HG02938 (cell line): ENCODE measurements at regions not wholly inside any gene's neighbourhood (a gene's known extent, or its start where the extent isn't known, plus 50 kb on each side); places are given as distances from the start of the nearest gene placed in this dataset.
"Not testable (repeated sequence)": the region's sequence is repeated elsewhere in the genome, so short reads cannot be mapped to it uniquely, and the experiment has no call there.

ENCODE experiments used
- ATAC-seq: cut with Tn5 transposase; IDR thresholded peaks from one replicate; pipeline ENCODE4 v1.9.1; 2021; ENCODE audit warnings: mild to moderate bottlenecking, moderate library complexity; ENCODE audit not compliant: unreplicated experiment

DNA sequence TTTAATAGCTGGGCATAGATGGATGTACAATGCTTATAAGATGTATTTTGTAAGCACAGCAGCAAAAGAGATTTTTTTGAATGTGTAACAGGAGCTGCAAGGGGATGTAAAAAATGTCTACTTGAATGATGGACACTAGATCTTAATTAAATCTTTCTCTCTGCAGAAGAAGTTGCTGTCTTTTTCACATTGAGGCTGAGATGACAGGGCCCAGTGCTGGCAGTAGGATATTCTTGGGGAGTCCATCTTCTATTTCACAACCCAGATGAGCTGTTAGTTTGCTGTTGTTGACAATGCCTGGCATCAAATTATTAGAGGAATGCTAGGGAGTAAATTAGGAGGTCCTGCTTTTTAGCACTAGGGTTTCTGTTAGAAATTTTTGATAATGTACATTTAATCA is 698.7 kb downstream of the SLITRK5 start:
- no peak for ATAC-seq

DNA sequence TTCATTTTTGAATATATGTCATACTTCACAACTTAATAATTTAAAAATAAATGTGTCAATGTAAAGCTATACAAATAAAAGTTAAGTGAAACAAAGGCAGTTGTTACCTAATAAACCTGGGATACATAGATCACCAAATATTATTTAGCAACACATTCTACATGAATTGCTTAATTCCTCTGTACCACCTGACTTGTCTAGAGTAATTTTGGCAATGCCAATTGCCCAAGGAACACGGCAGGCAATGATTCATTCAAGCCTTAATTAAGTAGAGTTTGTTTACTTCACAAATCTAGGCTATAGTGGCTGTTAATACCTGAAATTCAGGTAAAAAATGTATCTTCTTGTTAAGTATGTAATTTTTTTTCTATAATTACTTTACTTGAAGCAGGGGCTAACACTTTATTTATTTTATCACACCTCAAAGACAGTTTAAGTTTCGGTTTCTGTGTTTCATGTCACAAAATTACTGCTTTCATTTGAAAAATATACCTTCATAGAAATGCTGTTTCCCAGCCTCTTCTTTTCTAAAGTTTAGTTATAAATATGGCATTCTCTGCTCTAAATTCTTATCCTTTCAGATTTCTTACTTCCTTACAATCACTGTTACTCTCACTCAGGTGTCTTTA is 705.7 kb downstream of the SLITRK5 start:
- ATAC-seq, result no peak

DNA sequence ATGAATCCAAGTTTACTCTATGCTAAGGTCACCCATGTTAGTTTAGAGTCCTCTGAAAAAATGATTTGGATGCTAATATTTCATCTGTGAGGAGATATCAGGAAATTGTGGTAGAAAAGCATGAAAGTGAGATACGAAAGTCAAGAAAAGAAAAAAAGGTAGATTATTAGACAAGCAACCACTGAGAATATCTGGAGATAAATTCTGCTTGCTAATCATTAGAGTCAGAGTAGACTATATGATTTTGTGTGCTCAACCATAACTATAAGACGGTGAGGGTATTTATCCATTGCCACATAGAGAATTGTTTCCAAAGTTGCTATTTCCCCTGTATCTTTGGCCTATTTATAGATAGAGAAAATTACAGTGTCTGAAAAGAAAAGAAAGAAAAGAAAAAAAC is 706.7 kb downstream of the SLITRK5 start:
- ATAC-seq, result no peak

DNA sequence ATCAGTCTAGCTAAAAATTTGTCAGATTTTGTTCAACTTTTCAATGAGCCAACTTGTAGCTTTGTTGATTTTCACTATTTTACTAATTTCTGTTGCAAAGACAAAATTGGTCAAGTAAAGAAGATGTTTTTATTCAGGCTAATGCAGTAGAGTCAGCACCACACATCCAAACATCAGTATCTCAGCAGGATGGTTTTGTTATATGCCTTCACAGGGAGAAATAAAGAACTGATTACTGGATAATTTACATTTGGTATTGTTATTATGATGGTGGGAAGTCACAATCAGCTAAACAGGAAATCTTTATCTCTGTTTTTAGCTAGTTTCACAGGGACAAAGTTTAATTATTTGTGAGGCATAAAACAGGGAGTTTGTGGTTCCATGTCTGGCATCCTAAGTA is 713.4 kb downstream of the SLITRK5 start:
- ATAC-seq, result no peak

DNA sequence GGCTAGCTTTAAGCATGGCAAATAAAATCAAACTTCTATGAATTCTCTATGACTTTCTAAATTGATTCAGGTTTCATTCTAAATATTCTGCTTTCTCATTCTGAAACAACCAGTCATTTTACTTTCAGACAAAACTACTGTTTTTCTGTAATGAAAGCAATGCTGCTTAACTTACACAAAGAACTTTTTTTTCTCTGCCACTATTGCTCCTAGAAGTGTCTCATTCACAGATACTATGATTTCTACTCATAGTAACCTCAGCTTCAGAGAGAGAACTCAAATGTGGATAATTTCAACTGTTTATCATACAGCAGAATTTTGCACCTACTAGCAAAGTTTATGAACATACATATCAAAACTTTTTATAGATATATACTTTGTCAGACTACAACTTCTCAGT is 724.6 kb downstream of the SLITRK5 start:
- ATAC-seq, result no peak

DNA sequence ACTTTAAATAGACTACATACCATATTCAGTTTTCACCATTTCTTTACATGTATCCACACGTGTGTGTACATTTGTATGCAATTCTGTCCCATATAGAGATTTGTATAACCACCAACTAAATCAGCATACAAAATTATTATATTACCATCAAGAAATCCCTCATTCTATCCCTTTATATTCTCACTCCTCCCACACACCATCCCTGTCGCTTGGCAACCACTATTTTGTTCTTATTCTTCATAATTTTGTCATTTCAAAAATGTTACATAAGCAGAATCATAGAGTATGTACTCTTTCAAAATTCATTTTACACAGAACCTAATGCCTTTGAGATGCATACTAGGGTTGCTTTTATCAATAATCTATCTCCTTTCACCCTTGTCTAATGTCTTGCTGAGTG is 740.5 kb downstream of the SLITRK5 start:
- no peak for ATAC-seq

DNA sequence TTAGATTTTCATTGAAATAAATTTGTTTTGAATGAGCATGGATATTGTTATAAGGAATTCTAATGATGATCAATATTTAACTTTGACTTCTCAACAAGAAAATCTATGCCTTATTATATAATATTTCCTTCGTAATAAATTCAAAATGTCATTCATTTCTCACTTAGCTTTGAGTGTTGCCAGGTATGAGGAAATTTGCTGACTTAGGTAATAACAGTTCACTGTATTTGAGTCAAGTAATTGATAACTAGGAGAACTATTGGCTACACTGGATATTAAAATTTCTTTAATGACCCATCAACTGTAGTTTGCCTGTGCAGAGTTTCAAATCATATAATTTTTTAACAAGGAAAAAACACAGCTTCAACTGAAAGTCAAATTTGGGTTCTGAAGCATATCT is 746.6 kb downstream of the SLITRK5 start:
- ATAC-seq, result no peak

DNA sequence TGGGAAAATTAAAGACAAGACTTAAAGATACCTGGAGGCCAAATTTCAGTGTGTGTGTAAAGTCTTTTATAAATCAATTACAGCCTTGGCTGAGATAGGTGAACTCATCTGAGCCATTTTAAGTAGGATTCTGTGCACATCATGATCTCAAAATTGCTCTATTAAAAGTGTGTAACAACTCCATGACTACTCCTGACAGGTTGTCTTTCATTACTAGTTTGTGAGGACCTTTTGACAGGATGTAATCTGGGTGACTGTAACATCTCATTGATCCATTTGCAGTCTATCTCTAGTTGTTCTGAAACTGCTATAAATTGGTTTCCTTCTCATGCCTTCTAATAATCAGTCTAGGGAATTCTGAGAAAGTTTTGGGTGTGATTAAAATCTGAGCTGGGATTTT is 753.3 kb downstream of the SLITRK5 start:
- no peak for ATAC-seq

DNA sequence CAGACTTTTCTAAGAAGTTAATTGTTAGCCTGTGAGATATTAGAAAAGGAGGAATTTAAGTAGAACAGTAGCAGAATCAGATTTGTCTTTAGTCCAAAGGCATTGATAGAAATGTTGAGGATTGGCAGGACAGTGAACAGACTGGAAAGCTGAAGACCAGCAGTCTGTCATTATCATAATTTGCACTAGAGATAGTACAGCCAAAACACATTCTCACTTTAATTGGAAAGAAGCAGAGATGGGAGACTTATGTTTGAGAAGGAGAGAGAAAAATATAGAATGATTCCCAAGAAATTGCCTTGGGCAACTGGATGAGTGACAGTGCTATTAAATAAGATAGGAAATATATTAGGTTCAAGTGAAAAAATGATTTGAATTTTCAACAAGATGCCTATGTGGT is 755.5 kb downstream of the SLITRK5 start:
- no peak for ATAC-seq

DNA sequence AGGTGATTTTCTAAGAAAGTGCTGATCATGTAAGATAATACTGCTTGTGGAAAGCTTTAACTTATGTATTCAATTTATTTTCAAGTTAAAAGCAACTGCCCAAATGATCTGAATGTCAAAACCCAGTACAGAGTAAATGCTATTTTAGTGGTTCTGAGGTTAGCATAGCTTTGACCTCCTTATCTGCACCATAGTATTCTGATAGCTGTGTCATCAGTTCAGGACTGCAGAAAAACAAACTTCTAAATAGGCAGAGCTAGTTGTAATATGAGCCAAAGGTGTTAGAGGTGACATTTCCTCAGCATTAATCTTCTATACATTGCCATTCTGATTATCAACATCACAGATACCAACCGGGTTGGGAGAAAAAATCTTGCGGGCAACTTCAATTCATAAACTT is 758.7 kb downstream of the SLITRK5 start:
- no peak for ATAC-seq

DNA sequence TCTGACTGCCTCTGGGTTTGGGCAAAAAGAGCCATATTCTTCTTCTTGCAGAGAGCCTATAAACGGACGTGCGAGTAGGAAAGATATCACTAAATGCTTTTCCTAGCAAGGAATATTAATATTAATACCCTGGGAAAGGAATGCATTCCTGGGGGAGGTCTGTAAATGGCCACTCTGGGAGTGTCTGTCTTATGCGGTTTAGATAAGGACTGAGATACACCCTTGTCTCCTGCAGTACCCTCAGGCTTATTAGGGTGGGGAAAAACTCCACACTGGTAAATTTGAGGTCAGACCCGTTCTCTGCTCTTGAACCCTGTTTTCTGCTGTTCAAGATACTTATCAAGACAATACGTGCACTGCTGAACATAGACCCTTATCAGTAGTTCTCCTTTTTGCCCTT is 763.8 kb downstream of the SLITRK5 start:
- no peak for ATAC-seq

DNA sequence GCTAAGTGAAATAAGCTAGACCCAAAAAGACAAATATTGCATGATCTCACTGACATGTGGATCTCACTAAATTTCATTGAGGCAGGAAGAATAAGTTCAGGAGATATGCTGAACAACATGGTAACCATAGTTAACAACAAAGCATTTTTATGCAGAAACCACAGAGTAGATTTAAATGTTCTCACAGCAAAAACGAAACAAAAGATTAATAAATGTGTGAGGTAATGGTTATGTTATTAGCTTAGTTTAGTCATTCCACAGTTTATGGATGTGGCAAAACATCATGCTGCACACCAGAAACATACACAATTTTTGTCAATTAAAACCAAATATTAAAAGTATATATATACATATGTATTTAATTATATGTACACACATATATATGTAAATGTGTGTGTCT is 765.8 kb downstream of the SLITRK5 start:
- no peak for ATAC-seq

DNA sequence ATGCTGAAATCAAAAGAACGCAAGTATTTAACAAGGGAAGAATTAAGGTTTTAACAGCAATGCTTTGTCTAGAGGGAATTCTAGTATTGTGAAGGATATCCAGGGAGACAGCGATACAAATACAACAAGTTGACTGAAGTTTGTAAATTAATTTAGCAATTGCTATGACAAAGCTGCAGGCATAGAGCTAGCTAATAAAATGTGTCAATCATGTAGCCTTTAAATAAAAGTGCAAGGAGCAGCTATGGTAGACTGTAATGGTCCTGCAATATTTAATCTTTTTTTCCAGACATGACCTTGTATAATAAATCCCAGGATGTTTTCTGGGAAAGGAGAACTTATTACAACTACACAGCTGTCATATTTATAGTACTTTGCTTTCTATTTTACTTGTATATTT is 779.3 kb downstream of the SLITRK5 start:
- ATAC-seq, result no peak

DNA sequence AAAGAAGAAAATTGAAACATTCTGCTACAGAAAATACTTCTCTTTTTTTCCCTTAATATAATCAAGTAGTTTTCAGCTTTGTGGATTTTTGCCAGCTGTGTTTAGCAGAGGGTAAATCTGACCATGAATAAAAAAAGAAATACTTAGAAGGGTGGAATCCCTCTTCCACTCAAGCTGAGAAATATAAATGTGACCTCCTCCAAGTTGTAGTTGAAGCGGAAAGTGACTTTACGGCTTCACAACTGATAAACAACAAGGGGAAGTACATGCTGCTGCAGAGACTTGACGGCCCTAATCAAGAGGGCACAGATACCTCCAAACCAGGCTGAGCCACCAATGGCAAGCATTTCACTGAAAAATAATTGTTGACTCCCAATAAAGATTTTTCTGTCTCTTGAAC is 785.0 kb downstream of the SLITRK5 start:
- ATAC-seq, result no peak

DNA sequence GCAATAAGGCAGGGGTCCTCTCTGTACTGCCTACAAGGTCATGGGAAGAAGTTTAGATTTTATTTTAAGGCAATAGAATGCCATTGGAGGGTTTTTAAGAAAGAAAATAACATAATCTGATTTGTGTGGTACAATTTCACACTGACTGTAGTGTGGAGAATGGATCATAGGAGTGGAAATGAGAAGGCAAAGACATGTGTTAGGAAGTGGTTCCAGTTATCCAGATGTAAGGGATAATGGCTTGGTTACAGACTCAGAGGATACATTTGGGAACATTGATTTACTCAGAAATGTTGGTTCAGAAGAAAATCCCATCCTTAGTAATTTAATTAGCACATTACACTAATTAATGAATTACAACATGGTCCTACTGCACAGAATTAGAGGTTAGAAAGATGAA is 788.2 kb downstream of the SLITRK5 start:
- no peak for ATAC-seq

DNA sequence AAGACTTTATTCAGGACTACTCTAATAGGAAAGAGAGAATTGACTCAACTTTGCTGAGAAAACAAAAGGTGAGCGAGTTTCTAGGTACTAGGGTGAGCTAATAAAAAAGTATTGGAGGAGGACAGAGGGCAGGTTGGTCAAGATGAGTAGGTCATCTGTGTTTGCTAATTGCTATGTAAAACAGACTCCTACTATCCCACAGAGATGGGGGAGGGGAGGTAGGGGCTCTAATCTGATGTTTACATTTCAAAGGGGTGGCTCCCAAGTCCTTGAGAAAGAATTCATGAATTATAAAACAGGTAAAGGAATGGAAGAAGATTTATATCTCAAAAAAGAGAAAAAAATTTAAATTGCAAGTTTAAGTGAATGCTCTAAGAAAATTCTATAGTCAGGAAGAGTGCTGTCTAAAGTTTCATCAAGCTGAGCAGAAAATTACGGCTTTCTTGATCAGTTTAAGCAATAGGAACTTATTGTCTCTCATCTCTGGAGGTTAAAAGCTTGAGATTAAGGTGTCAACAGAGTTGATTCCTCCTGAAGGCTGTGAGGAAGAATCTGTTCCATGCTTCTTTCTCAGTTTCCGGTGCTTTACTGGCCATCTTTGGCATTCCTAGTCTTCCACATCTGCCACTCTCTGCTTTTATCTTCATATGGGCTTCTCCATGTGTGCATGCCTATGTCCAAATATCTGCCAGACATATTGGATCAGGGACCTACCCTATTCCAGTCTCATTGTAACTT is 790.3 kb downstream of the SLITRK5 start:
- ATAC-seq, result no peak

DNA sequence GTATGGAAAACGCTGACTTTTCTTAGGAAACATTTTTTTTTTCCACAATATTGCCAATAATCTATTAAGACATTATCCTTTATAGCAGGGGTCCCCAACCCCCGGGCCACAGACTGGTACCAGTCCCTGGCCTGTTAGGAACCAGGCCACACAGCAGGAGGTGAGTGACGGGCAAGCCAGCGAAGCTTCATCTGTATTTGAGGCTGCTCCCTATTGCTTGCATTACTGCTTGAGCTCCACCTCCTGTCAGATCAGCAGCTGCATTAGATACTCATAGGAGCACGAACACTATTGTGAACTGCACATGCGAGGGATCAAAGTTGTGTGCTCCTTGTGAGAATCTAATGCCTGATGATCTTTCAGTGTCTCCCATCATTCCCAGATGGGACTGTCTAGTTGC is 793.7 kb downstream of the SLITRK5 start:
- no peak for ATAC-seq

DNA sequence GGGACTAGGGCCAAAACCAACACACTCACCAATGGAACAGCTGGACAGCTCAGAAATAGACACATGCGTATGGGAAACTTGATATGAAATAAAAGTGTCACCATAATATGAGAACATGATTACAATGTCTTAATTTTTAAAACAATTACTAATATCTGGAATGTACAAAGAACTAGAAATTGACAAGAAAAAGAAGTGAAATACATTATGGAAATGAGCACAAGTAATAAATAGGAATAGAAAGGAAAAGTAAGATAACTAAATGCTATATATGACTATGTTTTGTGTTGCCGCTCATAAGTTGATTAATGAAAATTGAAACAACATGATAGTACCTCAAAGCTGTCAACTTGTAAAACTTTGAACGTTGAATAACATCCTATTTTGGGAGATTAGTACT is 801.1 kb downstream of the SLITRK5 start:
- no peak for ATAC-seq

DNA sequence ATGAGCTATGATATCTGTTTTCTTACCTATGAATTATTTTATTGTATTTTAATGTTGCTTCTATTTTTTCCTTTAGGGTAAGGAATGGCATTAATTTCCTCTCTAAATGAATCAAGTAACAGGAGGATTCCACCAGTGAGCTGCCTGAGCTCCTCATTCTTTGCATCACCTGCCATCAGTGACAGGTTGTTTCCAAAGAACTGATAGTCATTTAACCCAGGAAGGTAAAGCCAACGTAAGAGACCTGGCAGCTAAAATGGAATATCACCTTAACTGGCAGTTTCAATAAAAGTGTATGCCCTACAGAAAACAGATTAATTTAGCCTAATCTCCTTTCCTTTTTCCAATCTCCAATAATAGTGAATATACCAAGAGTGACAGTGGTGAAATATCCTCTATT is 812.0 kb downstream of the SLITRK5 start:
- ATAC-seq, result no peak

DNA sequence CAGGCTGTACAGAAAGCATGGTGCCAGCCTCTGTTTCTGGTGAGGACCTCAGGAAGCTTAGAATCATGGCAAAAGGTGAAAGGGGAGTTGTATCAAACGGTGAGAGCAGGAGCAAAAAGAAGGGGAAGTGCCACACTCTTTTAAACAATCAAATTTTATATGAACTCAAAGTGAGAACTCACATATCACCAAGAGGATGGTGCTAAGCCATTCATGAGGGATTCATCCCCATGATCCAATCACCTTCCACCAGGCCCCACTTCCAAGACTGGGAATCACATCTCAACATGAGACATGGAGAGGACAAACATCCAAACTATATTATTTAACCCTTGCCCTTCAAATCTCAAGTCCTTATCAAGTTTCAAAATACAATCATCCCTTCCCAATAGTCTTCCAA is 836.7 kb downstream of the SLITRK5 start:
- ATAC-seq, result no peak

DNA sequence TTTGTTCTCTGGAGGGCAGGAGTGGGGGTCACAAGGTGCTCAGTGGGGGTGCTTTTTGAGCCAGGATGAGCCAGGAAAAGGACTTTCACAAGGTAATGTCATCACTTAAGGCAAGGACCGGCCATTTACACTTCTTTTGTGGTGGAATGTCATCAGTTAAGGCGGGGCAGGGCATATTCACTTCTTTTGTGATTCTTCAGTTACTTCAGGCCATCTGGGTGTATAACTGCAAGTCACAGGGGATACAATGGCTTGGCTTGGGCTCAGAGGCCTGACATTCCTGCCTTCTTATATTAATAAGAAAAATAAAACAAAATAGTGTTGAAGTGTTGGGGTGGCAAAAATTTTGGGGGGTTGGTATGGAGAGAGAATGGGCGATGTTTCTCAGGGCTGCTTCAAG is 841.8 kb downstream of the SLITRK5 start:
- not testable (repeated sequence) for ATAC-seq

DNA sequence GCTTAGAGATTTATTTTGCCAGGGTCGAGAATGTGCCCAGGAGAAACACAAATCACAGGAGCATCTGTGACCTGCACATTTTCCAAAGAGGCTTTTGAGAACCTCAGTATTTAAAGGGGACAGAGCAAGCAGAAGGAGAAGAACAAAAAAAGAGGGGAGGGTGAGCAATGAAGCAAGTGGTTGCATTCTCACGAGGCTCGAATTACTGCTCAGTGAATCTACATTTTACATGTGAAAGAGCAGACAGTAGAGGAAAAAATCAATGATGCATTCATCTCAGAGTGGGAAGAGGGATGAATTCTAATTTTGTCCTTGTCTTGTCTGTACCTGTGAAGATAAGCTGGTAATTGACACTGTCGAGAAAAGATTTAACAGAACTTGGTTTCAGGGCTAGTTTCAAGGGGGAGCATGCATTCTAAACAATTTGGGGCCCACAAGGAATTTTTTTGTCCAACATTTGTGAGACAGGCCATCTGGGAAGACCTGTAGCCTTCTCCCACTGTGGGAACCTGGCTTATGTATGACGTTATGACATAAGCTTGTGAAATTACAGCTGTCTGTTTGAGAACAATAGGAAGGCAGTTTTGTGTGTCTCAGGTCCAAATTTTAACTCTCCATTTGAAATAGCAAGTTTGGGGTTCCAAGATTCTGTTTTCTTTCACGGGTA is 855.1 kb downstream of the SLITRK5 start:
- no peak for ATAC-seq
